PC-3 (cell line): ENCODE measurements at regions not wholly inside any gene's neighbourhood (a gene's known extent, or its start where the extent isn't known, plus 50 kb on each side); places are given as distances from the start of the nearest gene placed in this dataset.

Experiments used
- ATAC-seq: fragments of 200-7000 bp; cut with Tn5 transposase; 2 replicates; pipeline ENCODE4 v1.9.1; 2020; ENCODE audit warnings: mild to moderate bottlenecking, moderate library complexity
- BruUV-seq: library from RNA; stranded (reverse); fragments of 400-500 nt; replicated peaks from 2 replicates; lab custom pipeline; 2021; lab: Mats Ljungman, UMichigan
- CTCF ChIA-PET: fragments of 300-600 bp; sonication (Branson Sonifier 250); formaldehyde crosslinking; loops from one replicate; lab custom pipeline; 2022; ENCODE audit warnings: antibody characterized with exemption; lab: Charles Lee
- POLR2A ChIA-PET: fragments of 300-600 bp; sonication (Branson Sonifier 250); formaldehyde crosslinking; loops from one replicate; lab custom pipeline; 2022; ENCODE audit warnings: antibody characterized with exemption; ENCODE audit not compliant: unreplicated experiment; lab: Charles Lee
- DNase-seq: peaks from one replicate; pipeline ENCODE4 v3.0.0-alpha.2; 2015
- H2AFZ ChIP-seq: fragments of 300-600 bp; sonication (generic); 2 replicates; pipeline ENCODE4 v1.6.0; 2016; ENCODE audit warnings: antibody characterized with exemption, low read length
- H3F3A ChIP-seq: fragments of 300-600 bp; sonication (generic); one replicate; pipeline ENCODE4 v1.6.0; 2017; ENCODE audit warnings: antibody characterized with exemption, low read length, control low read depth, mild to moderate bottlenecking; ENCODE audit not compliant: unreplicated experiment
- H3K27ac ChIP-seq: fragments of 300-600 bp; sonication (generic); 2 replicates; pipeline ENCODE4 v1.5.1; 2016; ENCODE audit warnings: mild to moderate bottlenecking, low read length
- H3K27me3 ChIP-seq: fragments of 300-600 bp; sonication (generic); 2 replicates; pipeline ENCODE4 v1.6.1; 2016; ENCODE audit warnings: low read length, mixed read lengths
- H3K36me3 ChIP-seq: fragments of 300-600 bp; sonication (generic); 2 replicates; pipeline ENCODE4 v1.6.1; 2016; ENCODE audit warnings: low read depth, mixed run types, low read length, mixed read lengths
- H3K4me1 ChIP-seq: fragments of 300-600 bp; sonication (generic); 2 replicates; pipeline ENCODE4 v1.5.1; 2016; ENCODE audit warnings: low read length; ENCODE audit not compliant: insufficient read depth
- H3K4me2 ChIP-seq: fragments of 300-600 bp; sonication (generic); 2 replicates; pipeline ENCODE4 v1.6.0; 2016; ENCODE audit warnings: low read length
- H3K4me3 ChIP-seq: fragments of 300-600 bp; sonication (generic); 2 replicates; pipeline ENCODE4 v1.5.1; 2016; ENCODE audit warnings: mild to moderate bottlenecking, low read length, mixed read lengths
- H3K79me2 ChIP-seq: fragments of 300-600 bp; sonication (generic); 2 replicates; pipeline ENCODE4 v1.6.1; 2017; ENCODE audit warnings: low read length, mixed read lengths
- H3K9ac ChIP-seq: fragments of 300-600 bp; sonication (generic); 2 replicates; pipeline ENCODE4 v1.6.0; 2016; ENCODE audit warnings: mild to moderate bottlenecking, low read length
- H3K9me2 ChIP-seq: fragments of 300-600 bp; sonication (generic); replicated peaks from 2 replicates; pipeline ENCODE4 v1.6.1; 2016; ENCODE audit warnings: mixed run types, low read length, mixed read lengths
- H3K9me3 ChIP-seq: fragments of 300-600 bp; sonication (generic); 2 replicates; pipeline ENCODE4 v1.6.1; 2016; ENCODE audit warnings: low read length, mixed read lengths
- H4K20me1 ChIP-seq: fragments of 300-600 bp; sonication (generic); 2 replicates; pipeline ENCODE4 v1.6.1; 2016; ENCODE audit warnings: low read length, mixed read lengths
- EZH2 ChIP-seq: fragments of 300-600 bp; sonication (generic); IDR thresholded peaks from one replicate; pipeline ENCODE4 v1.6.1; 2017; ENCODE audit warnings: antibody characterized with exemption, mild to moderate bottlenecking, low read length; ENCODE audit not compliant: unreplicated experiment
- EZH2phosphoT487 ChIP-seq: fragments of 300-600 bp; sonication (generic); IDR thresholded peaks from 2 replicates; pipeline ENCODE4 v1.6.1; 2018; ENCODE audit warnings: mild to moderate bottlenecking, antibody characterized with exemption, low read length, borderline replicate concordance
- intact Hi-C: fragments of 100-400 bp; cut with micrococcal nuclease; formaldehyde crosslinking; loops from 2 replicates; pipeline ENCODE4 v1.9.0; 2023
- TF ChIP-seq, protein P1 (sequence below): fragments of 300-600 bp; sonication (generic); conservative IDR thresholded peaks from 2 replicates; pipeline ENCODE4 v1.5.1; 2017; ENCODE audit warnings: antibody characterized with exemption, low read depth, mild to moderate bottlenecking, low read length

DNA sequence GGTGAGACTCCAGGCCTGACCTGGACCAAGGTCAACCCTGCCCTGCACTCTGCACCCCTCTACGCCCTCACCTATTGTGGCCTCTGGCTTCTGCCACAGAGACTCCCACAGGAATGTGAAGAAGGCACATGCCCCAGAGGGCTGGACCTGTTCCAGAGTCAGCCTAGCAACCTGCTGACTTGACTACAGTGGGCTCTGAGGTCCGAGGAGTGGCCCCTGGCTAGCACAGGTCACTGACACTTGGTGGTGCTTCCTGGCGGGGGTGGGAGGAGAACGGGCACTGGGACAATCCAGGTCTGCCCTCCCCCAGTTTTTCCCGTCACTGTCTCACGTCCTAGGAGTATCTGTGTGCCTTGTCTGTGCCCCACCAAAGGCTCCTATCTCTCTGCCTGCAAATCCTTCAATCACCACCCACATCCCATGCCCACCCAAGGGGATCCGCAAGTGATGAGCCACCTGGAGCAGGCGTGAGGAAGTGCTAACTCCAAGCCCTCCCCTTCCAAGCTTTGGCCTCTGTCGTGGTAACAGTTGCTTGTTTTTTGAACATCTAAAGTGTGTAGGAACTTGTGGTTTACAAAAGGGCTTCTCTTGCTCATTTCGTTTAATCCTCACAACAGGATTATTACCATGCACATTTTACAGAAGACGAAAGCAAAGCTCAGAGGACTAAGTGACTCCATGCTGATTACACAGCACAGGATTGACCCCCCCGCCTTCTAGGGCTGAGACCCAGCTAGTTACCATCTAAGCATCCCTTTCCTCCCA, 86.2 kb downstream of the MCFD2 start:
- TF ChIP-seq EZH2: no peak
- no peak for TF ChIP-seq EZH2phosphoT487
- TF ChIP-seq, protein P1, sequence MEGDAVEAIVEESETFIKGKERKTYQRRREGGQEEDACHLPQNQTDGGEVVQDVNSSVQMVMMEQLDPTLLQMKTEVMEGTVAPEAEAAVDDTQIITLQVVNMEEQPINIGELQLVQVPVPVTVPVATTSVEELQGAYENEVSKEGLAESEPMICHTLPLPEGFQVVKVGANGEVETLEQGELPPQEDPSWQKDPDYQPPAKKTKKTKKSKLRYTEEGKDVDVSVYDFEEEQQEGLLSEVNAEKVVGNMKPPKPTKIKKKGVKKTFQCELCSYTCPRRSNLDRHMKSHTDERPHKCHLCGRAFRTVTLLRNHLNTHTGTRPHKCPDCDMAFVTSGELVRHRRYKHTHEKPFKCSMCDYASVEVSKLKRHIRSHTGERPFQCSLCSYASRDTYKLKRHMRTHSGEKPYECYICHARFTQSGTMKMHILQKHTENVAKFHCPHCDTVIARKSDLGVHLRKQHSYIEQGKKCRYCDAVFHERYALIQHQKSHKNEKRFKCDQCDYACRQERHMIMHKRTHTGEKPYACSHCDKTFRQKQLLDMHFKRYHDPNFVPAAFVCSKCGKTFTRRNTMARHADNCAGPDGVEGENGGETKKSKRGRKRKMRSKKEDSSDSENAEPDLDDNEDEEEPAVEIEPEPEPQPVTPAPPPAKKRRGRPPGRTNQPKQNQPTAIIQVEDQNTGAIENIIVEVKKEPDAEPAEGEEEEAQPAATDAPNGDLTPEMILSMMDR: no peak
- Histone ChIP-seq H3K9me3 (no peaks in the 10 kb centered on the region), H4K20me1 (no peaks in the 10 kb centered on the region), H3K4me3 (no peak overlapping the region), H3F3A (no peaks in the 10 kb centered on the region), H3K4me2 (no peak overlapping the region), H3K9me2 (no peaks in the 10 kb centered on the region), H3K4me1 (peaks cover 14% of the 10 kb centered on the region; the same call in 1 of the 2 replicates), H3K36me3 (no peaks in the 10 kb centered on the region), H3K9ac (no peak overlapping the region), H3K27ac (no peak overlapping the region), H3K27me3 (no peaks in the 10 kb centered on the region), H3K79me2 (no peaks in the 10 kb centered on the region), H2AFZ (no peak overlapping the region)
- intact Hi-C loops: no loop called here
- ChIA-PET CTCF (no interaction called here), POLR2A (no interaction called here)
- no TSS peak for BruUV-seq
- DNase-seq (no peak), ATAC-seq (no peak)

DNA sequence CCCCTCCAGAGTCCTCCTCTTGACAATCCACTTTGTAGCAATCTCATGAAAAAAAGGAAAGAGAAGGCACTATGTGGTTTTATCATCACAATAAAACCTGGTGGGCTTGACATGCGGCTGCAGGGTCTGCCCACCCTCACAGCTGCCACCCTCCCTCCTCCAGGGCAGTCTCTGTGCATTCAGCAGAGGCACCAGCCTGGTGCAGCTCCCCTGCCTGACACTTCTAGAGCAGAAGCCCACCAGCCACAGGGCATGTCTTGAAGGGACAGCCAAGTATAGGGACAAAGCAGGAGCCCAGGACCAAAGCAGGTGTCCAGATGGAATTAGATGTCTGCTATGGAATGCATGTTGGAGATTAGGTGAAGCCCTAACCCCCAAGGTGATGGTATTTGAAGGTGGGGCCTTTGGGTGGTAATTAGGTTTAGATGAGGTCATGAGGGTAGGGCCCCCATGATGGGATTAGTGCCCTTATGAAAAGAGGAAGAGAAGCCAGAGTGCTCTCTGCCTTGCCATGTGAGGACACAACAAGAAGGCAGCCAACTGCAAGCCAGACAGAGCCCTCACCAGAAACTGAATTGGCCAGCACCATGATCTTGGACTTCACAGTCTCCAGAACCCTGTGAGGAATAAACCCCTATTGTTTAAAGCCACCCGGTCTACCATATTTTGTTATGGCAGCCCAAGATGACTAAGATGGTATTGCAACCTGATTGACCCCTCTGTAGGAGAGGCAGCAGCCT, 86.9 kb downstream of the MCFD2 start:
- Histone ChIP-seq H4K20me1 (no peaks in the 10 kb centered on the region), H3K27ac (no peak overlapping the region), H3K4me2 (no peak overlapping the region), H2AFZ (no peak overlapping the region), H3K4me3 (no peak overlapping the region), H3K9me2 (no peaks in the 10 kb centered on the region), H3K36me3 (no peaks in the 10 kb centered on the region), H3K27me3 (no peaks in the 10 kb centered on the region), H3K4me1 (peaks cover 14% of the 10 kb centered on the region; the same call in 1 of the 2 replicates), H3K9me3 (no peaks in the 10 kb centered on the region), H3K79me2 (no peaks in the 10 kb centered on the region), H3F3A (no peaks in the 10 kb centered on the region), H3K9ac (no peak overlapping the region)
- ChIA-PET POLR2A (no interaction called here), CTCF (no interaction called here)
- TF ChIP-seq, protein P1: no peak
- TF ChIP-seq EZH2phosphoT487: no peak
- no peak for TF ChIP-seq EZH2
- intact Hi-C loops: no loop called here
- ATAC-seq: no peak
- no peak for DNase-seq
- no TSS peak for BruUV-seq

DNA sequence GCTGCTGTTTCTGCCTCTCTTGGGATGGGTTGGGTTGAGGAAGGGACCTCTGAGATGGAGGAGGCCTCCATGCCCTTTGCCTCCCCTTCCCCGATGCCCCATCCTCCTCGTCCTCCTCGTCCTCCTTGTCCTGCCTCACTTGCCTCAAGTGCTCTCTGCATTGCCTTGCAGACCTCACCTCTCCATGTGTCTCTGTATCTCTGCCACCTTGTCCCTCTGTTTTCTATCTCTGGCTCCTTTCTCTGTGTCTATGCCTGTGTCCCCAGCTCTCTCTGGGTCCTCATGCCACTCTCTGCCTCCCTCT, 87.5 kb downstream of the MCFD2 start:
- Histone ChIP-seq H3K4me2 (no peak overlapping the region), H3K27me3 (no peaks in the 10 kb centered on the region), H3K9me3 (no peaks in the 10 kb centered on the region), H3K4me3 (no peak overlapping the region), H2AFZ (no peak overlapping the region), H3F3A (no peaks in the 10 kb centered on the region), H3K36me3 (no peaks in the 10 kb centered on the region), H3K9me2 (no peaks in the 10 kb centered on the region), H3K9ac (no peak overlapping the region), H3K4me1 (peaks cover 14% of the 10 kb centered on the region; the same call in 1 of the 2 replicates), H3K79me2 (no peaks in the 10 kb centered on the region), H4K20me1 (no peaks in the 10 kb centered on the region), H3K27ac (no peak overlapping the region)
- CTCF ChIA-PET: no interaction called here
- TF ChIP-seq, protein P1: no peak
- TF ChIP-seq EZH2: no peak
- no peak for TF ChIP-seq EZH2phosphoT487
- DNase-seq (no peak), ATAC-seq (no peak)
- intact Hi-C loops: no loop called here
- BruUV-seq: no TSS peak
- POLR2A ChIA-PET: no interaction called here
